WTC11 (cell line): ENCODE measurements at regions not wholly inside any gene's neighbourhood (a gene's known extent, or its start where the extent isn't known, plus 50 kb on each side); places are given as distances from the start of the nearest gene placed in this dataset.

ENCODE experiments used
- SP1 ChIP-seq: sonication (generic); formaldehyde crosslinking; conservative IDR thresholded peaks from 2 replicates; pipeline ENCODE4 v1.8.1; 2022; ENCODE audit warnings: missing genetic modification reagents
- TF ChIP-seq, protein P1 (sequence below): fragments of 200-600 bp; IDR thresholded peaks from 2 replicates; pipeline ENCODE4 v1.8.0; 2022; ENCODE audit warnings: antibody characterized with exemption

DNA sequence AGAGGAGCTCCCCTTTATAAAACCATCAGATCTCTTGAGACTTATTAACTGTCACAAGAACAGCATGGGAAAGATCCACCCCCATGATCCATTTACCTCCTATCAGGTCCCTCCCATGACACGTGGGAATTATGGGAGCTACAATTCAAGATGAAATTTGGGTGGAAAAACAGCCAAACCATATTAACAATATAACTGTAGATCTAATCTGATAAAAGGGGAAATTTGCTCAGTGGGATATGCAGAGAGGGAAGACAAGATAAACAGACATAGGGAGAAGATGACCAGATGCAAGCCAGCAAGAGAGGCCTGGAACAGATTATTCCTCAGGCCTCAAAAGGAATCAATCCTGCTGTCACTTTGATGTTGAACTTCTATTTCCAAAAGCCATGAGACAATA lies 841.5 kb downstream of the LRRIQ3 start:
- TF ChIP-seq SP1 (CRISPR knock-in tag) = no peak
- TF ChIP-seq, protein P1, sequence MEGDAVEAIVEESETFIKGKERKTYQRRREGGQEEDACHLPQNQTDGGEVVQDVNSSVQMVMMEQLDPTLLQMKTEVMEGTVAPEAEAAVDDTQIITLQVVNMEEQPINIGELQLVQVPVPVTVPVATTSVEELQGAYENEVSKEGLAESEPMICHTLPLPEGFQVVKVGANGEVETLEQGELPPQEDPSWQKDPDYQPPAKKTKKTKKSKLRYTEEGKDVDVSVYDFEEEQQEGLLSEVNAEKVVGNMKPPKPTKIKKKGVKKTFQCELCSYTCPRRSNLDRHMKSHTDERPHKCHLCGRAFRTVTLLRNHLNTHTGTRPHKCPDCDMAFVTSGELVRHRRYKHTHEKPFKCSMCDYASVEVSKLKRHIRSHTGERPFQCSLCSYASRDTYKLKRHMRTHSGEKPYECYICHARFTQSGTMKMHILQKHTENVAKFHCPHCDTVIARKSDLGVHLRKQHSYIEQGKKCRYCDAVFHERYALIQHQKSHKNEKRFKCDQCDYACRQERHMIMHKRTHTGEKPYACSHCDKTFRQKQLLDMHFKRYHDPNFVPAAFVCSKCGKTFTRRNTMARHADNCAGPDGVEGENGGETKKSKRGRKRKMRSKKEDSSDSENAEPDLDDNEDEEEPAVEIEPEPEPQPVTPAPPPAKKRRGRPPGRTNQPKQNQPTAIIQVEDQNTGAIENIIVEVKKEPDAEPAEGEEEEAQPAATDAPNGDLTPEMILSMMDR = no peak
